HCT116 (cell line): ENCODE measurements at regions not wholly inside any gene's neighbourhood (a gene's known extent, or its start where the extent isn't known, plus 50 kb on each side); places are given as distances from the start of the nearest gene placed in this dataset.

ENCODE experiments used
- ZNF274 ChIP-seq: fragments of 200-500 bp; sonication (Bioruptor generic); IDR thresholded peaks from 2 replicates; pipeline ENCODE4 v1.6.1; 2014; ENCODE audit warnings: mild to moderate bottlenecking, low read depth, low read length, inconsistent platforms
- TF ChIP-seq, protein P1 (sequence below): IDR thresholded peaks from 2 replicates; pipeline ENCODE4 v1.6.1; 2011; ENCODE audit warnings: mild to moderate bottlenecking, low read length, moderate library complexity; ENCODE audit not compliant: insufficient replicate concordance; ENCODE audit errors: extremely low read depth

DNA sequence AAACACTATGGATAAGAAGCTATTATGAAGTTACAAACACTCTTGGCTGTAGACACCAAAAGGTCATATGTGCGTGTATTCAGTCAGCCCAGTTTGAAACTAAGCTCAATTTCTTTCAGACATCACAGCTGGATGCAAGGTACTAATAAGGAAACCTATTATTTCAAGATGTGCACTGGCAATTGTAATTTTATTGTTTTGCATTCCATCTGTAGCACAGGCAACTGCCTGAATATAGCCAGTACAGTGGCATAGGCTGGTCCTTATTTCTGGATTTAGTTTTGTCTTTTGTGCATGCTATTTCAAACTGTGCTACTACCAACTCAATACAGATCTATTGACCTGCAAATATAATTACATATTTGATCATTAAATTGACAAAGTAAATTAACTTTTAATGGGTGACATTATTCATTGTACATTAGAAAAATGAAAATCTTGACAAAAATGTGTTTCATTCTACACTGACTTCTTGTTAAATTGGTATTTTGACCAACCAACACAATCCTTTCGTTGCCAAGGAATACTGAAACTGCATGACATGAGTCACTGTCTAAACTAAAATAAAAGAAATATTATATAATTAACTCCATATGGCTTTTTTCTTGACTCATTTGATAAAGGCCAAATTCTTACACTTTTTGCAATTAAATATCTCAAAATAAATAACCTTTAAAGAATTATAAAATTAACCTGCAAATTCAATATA is 594.3 kb upstream of the ADGRL3 start:
- TF ChIP-seq, protein P1, sequence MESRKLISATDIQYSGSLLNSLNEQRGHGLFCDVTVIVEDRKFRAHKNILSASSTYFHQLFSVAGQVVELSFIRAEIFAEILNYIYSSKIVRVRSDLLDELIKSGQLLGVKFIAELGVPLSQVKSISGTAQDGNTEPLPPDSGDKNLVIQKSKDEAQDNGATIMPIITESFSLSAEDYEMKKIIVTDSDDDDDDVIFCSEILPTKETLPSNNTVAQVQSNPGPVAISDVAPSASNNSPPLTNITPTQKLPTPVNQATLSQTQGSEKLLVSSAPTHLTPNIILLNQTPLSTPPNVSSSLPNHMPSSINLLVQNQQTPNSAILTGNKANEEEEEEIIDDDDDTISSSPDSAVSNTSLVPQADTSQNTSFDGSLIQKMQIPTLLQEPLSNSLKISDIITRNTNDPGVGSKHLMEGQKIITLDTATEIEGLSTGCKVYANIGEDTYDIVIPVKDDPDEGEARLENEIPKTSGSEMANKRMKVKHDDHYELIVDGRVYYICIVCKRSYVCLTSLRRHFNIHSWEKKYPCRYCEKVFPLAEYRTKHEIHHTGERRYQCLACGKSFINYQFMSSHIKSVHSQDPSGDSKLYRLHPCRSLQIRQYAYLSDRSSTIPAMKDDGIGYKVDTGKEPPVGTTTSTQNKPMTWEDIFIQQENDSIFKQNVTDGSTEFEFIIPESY: no peak
- no peak for TF ChIP-seq ZNF274
